CD14-positive monocyte (primary cell): ENCODE measurements at regions not wholly inside any gene's neighbourhood (a gene's known extent, or its start where the extent isn't known, plus 50 kb on each side); places are given as distances from the start of the nearest gene placed in this dataset.

Experiments
- DNase-seq, 3 donors: peaks; one replicate each; pipeline ENCODE4 v3.0.0-alpha.2; 2011 to 2022
- H2AFZ ChIP-seq: 2 replicates; pipeline ENCODE4 v1.6.0; 2012; ENCODE audit warnings: mild to moderate bottlenecking, low read depth, low read length, inconsistent platforms; ENCODE audit not compliant: insufficient read depth, poor library complexity, severe bottlenecking
- H3K27ac ChIP-seq, 2 donors: 1 replicate in 1 of 2; 2 replicates in 1 of 2; pipeline ENCODE4 v1.5.1; 2012 to 2013; ENCODE audit warnings: low read length in 2 of 2, control low read depth in 1 of 2, inconsistent platforms in 1 of 2, low read depth in 1 of 2, mild to moderate bottlenecking in 1 of 2
- H3K27me3 ChIP-seq, 2 donors: one replicate each; pipeline versions ENCODE4 v1.6.0 to v1.6.1; 2011 to 2013; ENCODE audit warnings: low read length in 2 of 2; ENCODE audit not compliant: control insufficient read depth in 2 of 2, insufficient read depth in 2 of 2
- H3K36me3 ChIP-seq, 2 donors: replicated peaks in 1 of 2; 1 replicate in 1 of 2; 2 replicates in 1 of 2; pipeline versions ENCODE4 v1.5.1 to v1.6.1; 2012 to 2013; ENCODE audit warnings: low read length in 2 of 2, control low read depth in 1 of 2, inconsistent platforms in 1 of 2, mild to moderate bottlenecking in 1 of 2; ENCODE audit not compliant: insufficient read depth in 2 of 2, control insufficient read depth in 1 of 2
- H3K4me1 ChIP-seq, 2 donors: 1 replicate in 1 of 2; 2 replicates in 1 of 2; pipeline versions ENCODE4 v1.5.1 to v1.6.1; 2012 to 2013; ENCODE audit warnings: low read length in 2 of 2, control low read depth in 1 of 2, inconsistent platforms in 1 of 2, mild to moderate bottlenecking in 1 of 2, moderate library complexity in 1 of 2; ENCODE audit not compliant: insufficient read depth in 2 of 2, control insufficient read depth in 1 of 2
- H3K4me2 ChIP-seq: replicated peaks from 2 replicates; pipeline ENCODE3; 2012; ENCODE audit warnings: low read length, moderate library complexity, mild to moderate bottlenecking; ENCODE audit not compliant: poor library complexity, severe bottlenecking; ENCODE audit errors: extremely low read depth
- H3K4me3 ChIP-seq, 3 experiments: fragments of 200-600 bp in 1 of 3; sonication (generic) in 1 of 3; replicated peaks in 1 of 3; 1 replicate in 2 of 3; 2 replicates in 1 of 3; pipeline ENCODE4 v1.5.1; 2011 to 2013; ENCODE audit warnings: low read length in 3 of 3, mild to moderate bottlenecking in 3 of 3, control low read depth in 2 of 3, low read depth in 2 of 3, inconsistent platforms in 1 of 3, moderate library complexity in 1 of 3
- H3K79me2 ChIP-seq: 2 replicates; pipeline ENCODE4 v1.6.0; 2012; ENCODE audit warnings: mild to moderate bottlenecking, control low read depth, inconsistent platforms, low read length, moderate library complexity; ENCODE audit not compliant: insufficient read depth
- H3K9ac ChIP-seq: 2 replicates; pipeline ENCODE4 v1.6.0; 2017; ENCODE audit warnings: low read length, mild to moderate bottlenecking; ENCODE audit not compliant: insufficient read depth, poor library complexity, severe bottlenecking
- H3K9me3 ChIP-seq, 2 donors: replicated peaks in 1 of 2; 1 replicate in 1 of 2; 2 replicates in 1 of 2; pipeline versions ENCODE4 v1.5.1 to v1.6.1; 2012 to 2013; ENCODE audit warnings: low read length in 2 of 2, control low read depth in 1 of 2; ENCODE audit not compliant: control insufficient read depth in 1 of 2, insufficient read depth in 1 of 2
- H4K20me1 ChIP-seq: 2 replicates; pipeline ENCODE4 v1.6.0; 2012; ENCODE audit warnings: mild to moderate bottlenecking, low read length, control low read depth, moderate library complexity; ENCODE audit not compliant: insufficient read depth
- H3K27ac Mint-ChIP-seq, 7 donors: one replicate each; pipeline ENCODE4 v1.8.0; 2020; ENCODE audit warnings: mild to moderate bottlenecking in 7 of 7, mixed read lengths in 7 of 7, moderate library complexity in 6 of 7, inconsistent platforms in 2 of 7
- H3K27me3 Mint-ChIP-seq, 3 donors: one replicate each; pipeline ENCODE4 v1.8.0; 2021 to 2022; ENCODE audit warnings: low read depth in 3 of 3, mild to moderate bottlenecking in 3 of 3, mixed read lengths in 3 of 3, moderate library complexity in 3 of 3, inconsistent platforms in 1 of 3
- H3K36me3 Mint-ChIP-seq, 2 donors: one replicate each; pipeline ENCODE4 v1.8.0; 2020; ENCODE audit warnings: mixed read lengths in 2 of 2, inconsistent platforms in 1 of 2, mild to moderate bottlenecking in 1 of 2
- H3K4me1 Mint-ChIP-seq: one replicate; pipeline ENCODE4 v1.8.0; 2020; ENCODE audit warnings: mild to moderate bottlenecking, mixed read lengths
- H3K4me3 Mint-ChIP-seq, 2 donors: one replicate each; pipeline ENCODE4 v1.8.0; 2020; ENCODE audit warnings: mild to moderate bottlenecking in 2 of 2, mixed read lengths in 2 of 2, moderate library complexity in 1 of 2
- H3K9me3 Mint-ChIP-seq, 7 donors: one replicate each; pipeline ENCODE4 v1.8.0; 2020 to 2022; ENCODE audit warnings: mixed read lengths in 7 of 7, mild to moderate bottlenecking in 6 of 7, moderate library complexity in 6 of 7, inconsistent platforms in 2 of 7
- WGBS: methylation state at CpG from one replicate; pipeline ENCODE4 v1.1.5; 2013; ENCODE audit warnings: missing lambda C conversion rate; ENCODE audit not compliant: insufficient coverage; 5-methylcytosine and 5-hydroxymethylcytosine counted together
- intact Hi-C, 2 donors: fragments of 100-400 bp; cut with micrococcal nuclease; formaldehyde crosslinking; loops; one replicate each; pipeline versions ENCODE4 v1.15.0 to v1.15.1; 2023
- TF ChIP-seq, protein P1 (sequence below): fragments of 200-600 bp; IDR thresholded peaks from one replicate; pipeline ENCODE4 v1.8.0; 2022; ENCODE audit warnings: antibody characterized with exemption, mild to moderate bottlenecking

DNA sequence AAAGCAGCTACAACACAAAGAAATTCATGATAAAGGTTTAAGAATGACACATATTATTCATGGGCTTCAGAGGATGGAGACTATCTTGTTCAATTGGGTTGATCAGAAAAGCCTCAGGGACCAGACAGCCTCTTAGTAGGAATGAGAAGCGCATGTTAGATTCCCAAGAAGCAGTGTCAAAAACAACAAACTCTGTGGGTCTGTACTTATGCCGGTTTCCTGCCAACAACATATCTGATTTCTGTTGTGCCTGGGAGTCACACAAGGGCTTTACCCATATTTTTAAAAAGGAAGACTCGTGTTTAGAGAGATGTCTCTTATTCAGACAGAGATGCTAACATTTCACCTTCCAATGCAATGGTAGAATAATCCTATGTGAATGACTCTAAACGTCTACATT, 2180.6 kb upstream of the CELF4 start:
- H3K9me3 ChIP-seq, result peaks cover 0 to 6% of the 10 kb centered on the region in 2 donors
- no peak overlapping the region for H3K4me3 ChIP-seq
- no peak overlapping the region for H3K9ac ChIP-seq
- no peaks in the 10 kb centered on the region for H4K20me1 ChIP-seq
- H3K4me3 Mint-ChIP-seq, result no peak overlapping the region
- no peak overlapping the region for H2AFZ ChIP-seq
- H3K9me3 Mint-ChIP-seq, result peaks cover 0 to 4% (median 0%) of the 10 kb centered on the region in 7 donors
- H3K27me3 ChIP-seq, result no peaks in the 10 kb centered on the region
- H3K4me2 ChIP-seq, result no peak overlapping the region
- intact Hi-C loops, result no loop called here
- no peak for DNase-seq
- TF ChIP-seq, protein P1, sequence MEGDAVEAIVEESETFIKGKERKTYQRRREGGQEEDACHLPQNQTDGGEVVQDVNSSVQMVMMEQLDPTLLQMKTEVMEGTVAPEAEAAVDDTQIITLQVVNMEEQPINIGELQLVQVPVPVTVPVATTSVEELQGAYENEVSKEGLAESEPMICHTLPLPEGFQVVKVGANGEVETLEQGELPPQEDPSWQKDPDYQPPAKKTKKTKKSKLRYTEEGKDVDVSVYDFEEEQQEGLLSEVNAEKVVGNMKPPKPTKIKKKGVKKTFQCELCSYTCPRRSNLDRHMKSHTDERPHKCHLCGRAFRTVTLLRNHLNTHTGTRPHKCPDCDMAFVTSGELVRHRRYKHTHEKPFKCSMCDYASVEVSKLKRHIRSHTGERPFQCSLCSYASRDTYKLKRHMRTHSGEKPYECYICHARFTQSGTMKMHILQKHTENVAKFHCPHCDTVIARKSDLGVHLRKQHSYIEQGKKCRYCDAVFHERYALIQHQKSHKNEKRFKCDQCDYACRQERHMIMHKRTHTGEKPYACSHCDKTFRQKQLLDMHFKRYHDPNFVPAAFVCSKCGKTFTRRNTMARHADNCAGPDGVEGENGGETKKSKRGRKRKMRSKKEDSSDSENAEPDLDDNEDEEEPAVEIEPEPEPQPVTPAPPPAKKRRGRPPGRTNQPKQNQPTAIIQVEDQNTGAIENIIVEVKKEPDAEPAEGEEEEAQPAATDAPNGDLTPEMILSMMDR, result no peak
- no peak overlapping the region for H3K27ac Mint-ChIP-seq
- no peaks in the 10 kb centered on the region for H3K4me1 ChIP-seq
- H3K79me2 ChIP-seq, result no peaks in the 10 kb centered on the region
- H3K4me1 Mint-ChIP-seq, result no peaks in the 10 kb centered on the region
- 100% methylated on average over 2 of the region's 4 CpGs for WGBS
- H3K27me3 Mint-ChIP-seq, result no peaks in the 10 kb centered on the region
- H3K36me3 ChIP-seq, result no peaks in the 10 kb centered on the region
- H3K36me3 Mint-ChIP-seq, result no peaks in the 10 kb centered on the region
- no peak overlapping the region for H3K27ac ChIP-seq

DNA sequence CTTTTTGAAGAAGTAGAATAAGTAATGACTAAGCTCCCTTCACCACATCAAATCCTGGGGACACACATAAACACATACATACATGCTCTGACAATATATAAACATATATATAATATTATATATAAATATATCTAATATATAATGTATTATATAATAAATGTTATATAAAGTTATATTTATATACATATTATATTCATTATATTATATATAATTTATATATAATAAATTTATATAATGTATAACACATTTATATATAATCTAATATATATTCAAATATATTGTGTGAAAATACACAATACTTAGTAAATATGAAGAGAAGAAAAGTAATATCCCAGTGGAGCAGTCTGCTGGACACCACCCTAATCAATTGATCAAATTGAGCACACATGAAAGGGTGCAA, 2177.9 kb upstream of the CELF4 start:
- DNase-seq, result no peak
- Mint-ChIP-seq H3K9me3 (peaks cover 0 to 3% (median 0%) of the 10 kb centered on the region in 7 donors), H3K4me3 (no peak overlapping the region), H3K27me3 (no peaks in the 10 kb centered on the region), H3K4me1 (no peaks in the 10 kb centered on the region), H3K27ac (no peak overlapping the region), H3K36me3 (peaks cover 0 to 2% of the 10 kb centered on the region in 2 donors)
- H3K79me2 ChIP-seq, result no peaks in the 10 kb centered on the region
- H3K4me2 ChIP-seq, result no peak overlapping the region
- H3K36me3 ChIP-seq, result no peaks in the 10 kb centered on the region
- no peaks in the 10 kb centered on the region for H3K4me1 ChIP-seq
- no peaks in the 10 kb centered on the region for H3K27me3 ChIP-seq
- intact Hi-C loops, result no loop called here
- H3K9ac ChIP-seq, result no peak overlapping the region
- H3K4me3 ChIP-seq, result no peak overlapping the region
- TF ChIP-seq, protein P1, result no peak
- no peaks in the 10 kb centered on the region for H4K20me1 ChIP-seq
- H2AFZ ChIP-seq, result no peak overlapping the region
- H3K9me3 ChIP-seq, result no peaks in the 10 kb centered on the region
- no peak overlapping the region for H3K27ac ChIP-seq
